Left ventricle myocardium superior (tissue), 1 donor: ENCODE measurements at regions not wholly inside any gene's neighbourhood (a gene's known extent, or its start where the extent isn't known, plus 50 kb on each side); places are given as distances from the start of the nearest gene placed in this dataset.

Source experiments
- ATAC-seq: fragments of 200-7000 bp; cut with Tn5 transposase; one replicate; pipeline ENCODE4 v1.9.1; 2020; ENCODE audit warnings: mild to moderate bottlenecking, moderate library complexity
- DNase-seq: peaks from one replicate; pipeline ENCODE4 v3.0.0-alpha.2; 2020
- intact Hi-C: fragments of 100-400 bp; cut with micrococcal nuclease; formaldehyde crosslinking; loops from one replicate; pipeline ENCODE4 v1.11.0; 2022
- donor health status: DM: no; HTN: yes; CAD: no; lungs with severe emphysema.

- DNase-seq, result no peak
- intact Hi-C loops, result no loop called here
- ATAC-seq, result no peak
Measured at GRCh38 chr10:130618647-130619046, 482.5 kb downstream of the GLRX3 start.

GRCh38 chr10:130621231-130621775, 485.1 kb downstream of the GLRX3 start:
- intact Hi-C loops, result no loop called here
- DNase-seq (no peak), ATAC-seq (no peak)

DNA sequence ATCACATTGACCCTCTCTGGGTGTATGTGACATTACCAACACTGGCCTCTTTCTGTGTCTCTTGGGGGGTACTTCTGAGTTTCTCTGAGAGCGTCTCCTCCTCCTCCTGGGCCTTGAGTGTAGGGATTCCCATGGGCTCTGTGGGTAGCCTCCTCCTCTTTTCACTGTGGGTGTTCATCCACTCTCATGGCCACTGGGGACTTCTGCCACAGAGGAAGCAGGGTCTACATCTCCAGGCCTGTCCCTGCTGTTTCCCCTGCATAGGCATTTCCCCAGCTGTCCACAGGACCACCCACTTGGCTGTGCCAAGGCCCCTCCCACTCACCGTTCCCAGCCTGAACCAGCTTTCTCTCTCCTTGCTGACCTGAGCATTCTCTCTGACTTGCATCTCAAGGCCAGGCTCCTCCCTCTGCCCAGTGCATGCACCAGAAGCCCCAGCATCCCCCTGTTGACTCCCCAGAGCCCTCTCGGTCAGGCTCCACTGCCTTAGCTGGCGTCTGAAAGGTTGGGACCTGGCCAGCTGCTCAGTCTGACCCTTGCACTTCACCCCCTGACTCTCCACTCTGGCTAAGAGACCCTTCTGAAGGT, 487.6 kb downstream of the GLRX3 start:
- intact Hi-C loops, result no loop called here
- ATAC-seq (no peak), DNase-seq (no peak)

GRCh38 chr10:130627346-130628045, 491.3 kb downstream of the GLRX3 start:
- intact Hi-C loops, result no loop called here
- ATAC-seq (no peak), DNase-seq (no peak)

GRCh38 chr10:130630135-130630534, 493.9 kb downstream of the GLRX3 start:
- intact Hi-C loops, result no loop called here
- DNase-seq, result no peak
- ATAC-seq, result no peak

GRCh38 chr10:130631142-130632096, 495.2 kb downstream of the GLRX3 start:
- ATAC-seq, result no peak
- intact Hi-C loops, result no loop called here
- DNase-seq, result no peak

DNA sequence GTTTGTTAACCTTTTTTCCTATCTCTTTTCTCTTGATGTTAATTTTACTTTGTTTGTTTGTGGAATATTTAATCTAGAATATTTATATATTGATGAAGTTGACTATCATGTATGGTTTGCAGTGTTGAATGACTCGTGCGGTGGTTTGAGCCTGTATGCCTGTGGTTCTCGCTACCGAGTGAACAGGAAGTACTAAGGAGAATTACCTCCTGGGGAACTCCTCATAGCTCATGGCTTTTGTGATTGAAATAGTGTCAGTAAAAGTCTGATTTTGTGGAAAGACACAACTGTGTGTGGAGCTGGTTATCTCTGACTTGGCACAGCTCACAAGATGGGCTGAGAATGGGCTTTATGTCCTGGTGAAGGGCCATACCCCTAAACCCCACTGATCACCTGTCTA, 498.6 kb downstream of the GLRX3 start:
- ATAC-seq, result no peak
- intact Hi-C loops, result no loop called here
- no peak for DNase-seq

GRCh38 chr10:130635528-130635927, 499.3 kb downstream of the GLRX3 start:
- intact Hi-C loops, result no loop called here
- DNase-seq (no peak), ATAC-seq (no peak)

DNA sequence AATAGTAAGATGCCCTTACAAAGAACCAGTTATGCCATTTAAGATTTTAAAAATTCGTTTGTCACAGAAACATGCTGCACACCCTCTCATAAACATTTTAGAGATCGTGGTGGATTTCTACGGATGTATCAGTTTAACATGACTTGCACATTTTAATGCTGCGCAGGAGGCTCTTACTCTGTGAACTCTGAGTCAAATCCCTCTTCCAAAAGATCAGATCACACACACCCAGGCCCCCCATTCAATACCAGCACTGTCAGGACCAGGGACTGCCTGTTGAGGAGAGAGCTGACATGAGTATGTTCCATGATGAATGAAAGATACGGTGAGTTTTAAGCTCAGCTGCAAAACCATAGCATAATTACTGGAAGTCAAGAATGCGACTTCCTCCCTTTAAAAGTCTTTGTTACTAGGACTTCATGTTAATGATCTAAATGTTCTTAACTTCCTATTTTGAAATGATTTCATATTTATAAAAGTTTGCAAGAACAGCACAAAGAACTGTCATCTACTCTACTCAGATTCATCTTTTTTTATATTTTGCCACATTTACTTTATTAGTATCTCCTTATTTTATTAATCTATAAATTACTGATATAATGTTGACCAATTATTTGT, 500.2 kb downstream of the GLRX3 start:
- no peak for ATAC-seq
- no peak for DNase-seq
- intact Hi-C loops, result no loop called here

GRCh38 chr10:130637089-130637676, 501.0 kb downstream of the GLRX3 start:
- ATAC-seq (no peak), DNase-seq (no peak)
- intact Hi-C loops, result no loop called here

- intact Hi-C loops, result no loop called here
- ATAC-seq, result no peak
- DNase-seq, result no peak
Measured at GRCh38 chr10:130638991-130639390, 502.8 kb downstream of the GLRX3 start.

DNA sequence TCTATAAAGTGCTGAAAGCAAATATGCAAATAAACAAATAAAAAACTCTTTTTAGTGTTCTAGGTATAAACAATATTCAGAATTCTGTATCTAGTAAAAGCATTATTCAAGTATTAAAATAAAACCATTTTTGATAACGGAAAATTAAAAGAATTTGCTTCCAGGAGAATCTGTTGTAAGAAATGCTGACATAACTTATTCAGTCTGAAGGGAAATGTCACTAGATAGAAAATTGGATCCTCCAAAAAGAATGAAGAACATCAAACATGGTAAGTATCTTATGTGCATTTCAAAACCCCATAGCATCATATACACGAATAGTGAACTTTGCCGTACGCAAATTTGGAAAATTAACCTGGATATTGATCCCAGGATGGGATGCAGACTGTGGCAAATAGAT, 506.7 kb downstream of the GLRX3 start:
- ATAC-seq (no peak), DNase-seq (no peak)
- intact Hi-C loops, result no loop called here

DNA sequence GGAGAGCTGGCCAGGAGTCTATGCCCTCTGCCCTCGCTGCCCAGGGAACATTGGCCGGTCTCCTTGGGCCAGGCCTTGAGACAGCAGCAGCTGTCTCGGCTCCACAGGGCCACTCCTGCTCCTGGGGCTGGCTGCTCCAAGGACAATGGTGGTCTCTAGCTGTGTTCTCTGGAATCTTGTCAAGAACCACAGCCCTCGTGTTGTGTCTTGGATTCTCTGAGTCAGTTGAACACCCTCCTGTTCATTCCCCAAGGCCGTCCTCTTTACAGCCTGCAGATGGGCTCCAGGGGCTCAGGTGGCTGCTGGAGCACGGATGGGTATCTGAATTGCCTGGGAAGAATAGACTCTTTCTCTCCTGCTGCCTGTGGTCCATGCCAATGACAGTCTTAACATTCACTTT, 511.1 kb downstream of the GLRX3 start:
- no peak for DNase-seq
- intact Hi-C loops, result no loop called here

DNA sequence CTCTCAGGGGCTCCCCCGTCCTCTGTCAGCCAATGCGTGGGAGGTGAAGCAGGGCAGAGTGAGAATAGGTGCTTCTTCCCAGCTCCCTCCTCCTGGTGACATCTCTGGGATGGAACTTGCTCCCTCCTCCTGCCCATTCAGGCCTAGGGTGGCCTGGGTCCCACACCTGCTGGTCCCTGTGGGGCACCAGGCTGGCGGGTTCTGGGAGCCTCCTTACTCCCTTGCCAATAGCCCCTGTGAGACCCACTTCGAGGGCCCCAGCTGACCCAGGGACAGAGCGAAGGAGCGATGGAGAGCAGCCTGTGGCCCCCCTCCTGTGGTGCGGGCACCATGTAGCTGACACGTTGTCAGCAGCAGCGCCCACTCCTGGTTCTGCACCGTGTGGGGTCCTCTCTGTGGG, 512.6 kb downstream of the GLRX3 start:
- DNase-seq (no peak), ATAC-seq (no peak)
- intact Hi-C loops, result no loop called here

More for the DNA sequence above, 511.1 kb downstream of the GLRX3 start:
- ATAC-seq, result no peak

- no peak for ATAC-seq
- DNase-seq, result no peak
- intact Hi-C loops, result no loop called here
Measured at GRCh38 chr10:130652544-130652943, 516.4 kb downstream of the GLRX3 start.

DNA sequence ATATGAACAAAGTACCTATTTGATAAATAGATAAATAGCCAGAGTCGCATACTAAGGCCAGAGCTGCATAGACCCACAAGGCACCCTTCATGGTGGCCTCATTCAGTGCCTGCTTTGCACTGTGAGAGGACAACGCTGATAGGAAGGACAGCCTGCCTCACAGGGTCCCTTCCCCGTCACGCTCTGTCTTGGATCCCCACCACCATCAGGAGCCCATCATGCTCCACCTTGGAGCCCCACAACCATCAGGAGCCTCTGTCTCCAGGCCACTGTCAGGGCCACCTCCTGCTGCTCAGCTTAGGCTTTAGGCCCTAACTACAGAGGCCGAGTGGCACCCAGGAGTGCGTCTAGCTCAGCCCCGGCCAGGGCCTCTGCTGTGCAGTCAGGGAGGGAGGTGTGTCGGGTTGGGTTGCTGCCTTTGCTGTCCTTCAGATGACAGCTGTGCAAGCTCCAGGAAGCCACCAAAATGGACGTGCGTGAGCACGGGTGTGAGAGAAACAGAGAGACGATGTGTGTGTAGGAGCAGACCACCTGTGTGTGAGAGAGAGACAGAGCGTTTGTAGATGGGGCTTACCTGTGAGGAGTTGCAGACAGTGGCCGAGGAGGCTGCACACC, 516.9 kb downstream of the GLRX3 start:
- DNase-seq (no peak), ATAC-seq (no peak)
- intact Hi-C loops, result no loop called here

DNA sequence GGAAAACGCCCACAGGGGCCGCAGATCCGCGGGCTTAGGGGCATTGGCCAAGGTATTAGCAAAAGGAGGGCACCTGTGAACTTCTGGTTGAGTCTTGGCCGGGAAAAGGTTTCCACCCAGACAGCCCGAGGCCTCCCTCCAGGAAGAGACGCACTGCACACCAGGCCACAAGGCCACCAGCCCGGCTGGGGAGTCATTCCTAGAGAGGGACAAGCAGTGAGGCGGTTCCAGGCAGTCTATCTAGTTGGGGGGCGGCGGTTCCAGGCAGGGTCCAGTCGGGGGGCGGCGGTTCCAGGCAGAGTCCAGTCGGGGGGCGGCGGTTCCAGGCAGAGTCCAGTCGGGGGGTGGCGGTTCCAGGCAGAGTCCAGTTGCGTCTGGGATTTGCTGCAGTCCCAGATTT, 518.5 kb downstream of the GLRX3 start:
- DNase-seq, result no peak
- no peak for ATAC-seq
- intact Hi-C loops, result no loop called here

GRCh38 chr10:130655313-130656186, 519.4 kb downstream of the GLRX3 start:
- no peak for ATAC-seq
- DNase-seq, result no peak
- intact Hi-C loops, result no loop called here
